22Rv1 (cell line): ENCODE measurements at regions not wholly inside any gene's neighbourhood (a gene's known extent, or its start where the extent isn't known, plus 50 kb on each side); places are given as distances from the start of the nearest gene placed in this dataset.
"Not testable (repeated sequence)": the region's sequence is repeated elsewhere in the genome, so short reads cannot be mapped to it uniquely, and the experiment has no call there.

Source experiments
- CTCF ChIP-seq: fragments of 450-650 bp; IDR thresholded peaks from 2 replicates; pipeline ENCODE4 v1.5.1; 2017; ENCODE audit warnings: mild to moderate bottlenecking
- ZFX ChIP-seq: fragments of 450-650 bp; IDR thresholded peaks from 2 replicates; pipeline ENCODE4 v1.6.1; 2017; ENCODE audit warnings: antibody characterized with exemption, borderline replicate concordance

DNA sequence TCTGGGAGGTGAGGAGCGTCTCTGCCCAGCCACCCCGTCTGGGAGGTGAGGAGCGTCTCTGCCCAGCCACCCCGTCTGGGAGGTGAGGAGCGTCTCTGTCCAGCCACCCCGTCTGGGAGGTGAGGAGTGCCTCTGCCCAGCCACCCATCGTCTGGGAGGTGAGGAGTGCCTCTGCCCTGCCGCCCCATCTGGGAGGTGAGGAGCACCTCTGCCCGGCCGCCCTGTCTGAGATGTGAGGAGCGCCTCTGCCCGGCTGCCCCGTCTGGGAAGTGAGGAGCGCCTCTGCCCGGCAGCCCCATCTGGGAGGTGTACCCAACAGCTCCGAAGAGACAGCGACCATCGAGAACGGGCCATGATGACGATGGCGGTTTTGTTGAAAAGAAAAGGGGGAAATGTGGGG is 482.1 kb upstream of the GNPDA2 start:
- not testable (repeated sequence) for TF ChIP-seq CTCF, ZFX
